ENCODE measurements at regions not wholly inside any gene's neighbourhood (a gene's known extent, or its start where the extent isn't known, plus 50 kb on each side); places are given as distances from the start of the nearest gene placed in this dataset.
"Not testable (repeated sequence)": the region's sequence is repeated elsewhere in the genome, so short reads cannot be mapped to it uniquely, and the experiment has no call there.

- H3K4me3 ChIP-seq (ENCODE audit: low read depth, low read length), result no peak overlapping the region
Measured at GRCh38 chr3:64393193-64393592, 167.9 kb upstream of the PRICKLE2 start.

- no peak overlapping the region for H3K4me3 ChIP-seq (ENCODE audit: low read depth, low read length)
Measured at GRCh38 chr3:64392001-64392400, 166.7 kb upstream of the PRICKLE2 start.

GRCh38 chr3:64390893-64391292 is 165.6 kb upstream of the PRICKLE2 start:
- no peak overlapping the region for H3K4me3 ChIP-seq (ENCODE audit: low read depth, low read length)

- H3K4me3 ChIP-seq (ENCODE audit: low read depth, low read length), result no peak overlapping the region
Measured at GRCh38 chr3:64388886-64389285, 163.6 kb upstream of the PRICKLE2 start.

- H3K4me3 ChIP-seq (ENCODE audit: low read depth, low read length), result no peak overlapping the region
Measured at GRCh38 chr3:64387688-64388087, 162.4 kb upstream of the PRICKLE2 start.

- no peak overlapping the region for H3K4me3 ChIP-seq (ENCODE audit: low read depth, low read length)
Measured at GRCh38 chr3:64385277-64385676, 160.0 kb upstream of the PRICKLE2 start.

GRCh38 chr3:64384561-64384960 is 159.3 kb upstream of the PRICKLE2 start:
- H3K4me3 ChIP-seq (ENCODE audit: low read depth, low read length), result no peak overlapping the region

- H3K4me3 ChIP-seq (ENCODE audit: low read depth, low read length), result no peak overlapping the region
Measured at GRCh38 chr3:64382153-64382552, 156.9 kb upstream of the PRICKLE2 start.

- no peak overlapping the region for H3K4me3 ChIP-seq (ENCODE audit: low read depth, low read length)
Measured at GRCh38 chr3:64381367-64381766, 156.1 kb upstream of the PRICKLE2 start.

- no peak overlapping the region for H3K4me3 ChIP-seq (ENCODE audit: low read depth, low read length)
Measured at GRCh38 chr3:64380546-64380945, 155.3 kb upstream of the PRICKLE2 start.

- no peak overlapping the region for H3K4me3 ChIP-seq (ENCODE audit: low read depth, low read length)
Measured at GRCh38 chr3:64379221-64379620, 154.0 kb upstream of the PRICKLE2 start.

- H3K4me3 ChIP-seq (ENCODE audit: low read depth, low read length), result no peak overlapping the region
Measured at GRCh38 chr3:64377942-64378341, 152.7 kb upstream of the PRICKLE2 start.

- H3K4me3 ChIP-seq (ENCODE audit: low read depth, low read length), result no peak overlapping the region
Measured at GRCh38 chr3:64375737-64376136, 150.5 kb upstream of the PRICKLE2 start.

GRCh38 chr3:64369390-64369789 is 144.1 kb upstream of the PRICKLE2 start:
- no peak overlapping the region for H3K4me3 ChIP-seq (ENCODE audit: low read depth, low read length)

GRCh38 chr3:64368257-64369020 is 143.2 kb upstream of the PRICKLE2 start:
- H3K4me3 ChIP-seq (ENCODE audit: low read depth, low read length), result no peak overlapping the region

GRCh38 chr3:64365877-64366276 is 140.6 kb upstream of the PRICKLE2 start:
- H3K4me3 ChIP-seq (ENCODE audit: low read depth, low read length), result no peak overlapping the region

- H3K4me3 ChIP-seq (ENCODE audit: low read depth, low read length), result no peak overlapping the region
Measured at GRCh38 chr3:64363842-64364241, 138.6 kb upstream of the PRICKLE2 start.

- no peak overlapping the region for H3K4me3 ChIP-seq (ENCODE audit: low read depth, low read length)
Measured at GRCh38 chr3:64361962-64362735, 136.9 kb upstream of the PRICKLE2 start.

GRCh38 chr3:64361036-64361435 is 135.8 kb upstream of the PRICKLE2 start:
- not testable (repeated sequence) for H3K4me3 ChIP-seq (ENCODE audit: low read depth, low read length)

- H3K4me3 ChIP-seq (ENCODE audit: low read depth, low read length), result no peak overlapping the region
Measured at GRCh38 chr3:64360280-64360679, 135.0 kb upstream of the PRICKLE2 start.

GRCh38 chr3:64359735-64360134 is 134.5 kb upstream of the PRICKLE2 start:
- no peak overlapping the region for H3K4me3 ChIP-seq (ENCODE audit: low read depth, low read length)

- no peak overlapping the region for H3K4me3 ChIP-seq (ENCODE audit: low read depth, low read length)
Measured at GRCh38 chr3:64358853-64359252, 133.6 kb upstream of the PRICKLE2 start.

All from iPS-11a (cell line).